Activated effector memory CD4-positive, alpha-beta T cell treated with anti-CD3 and anti-CD28 coated beads, Interleukin-2, amount 50 U/mL, for 16 hours (primary cell): ENCODE measurements at regions not wholly inside any gene's neighbourhood (a gene's known extent, or its start where the extent isn't known, plus 50 kb on each side); places are given as distances from the start of the nearest gene placed in this dataset.

Experiments
- DNase-seq: peaks from one replicate; pipeline ENCODE4 v3.0.0-alpha.2; 2020

DNA sequence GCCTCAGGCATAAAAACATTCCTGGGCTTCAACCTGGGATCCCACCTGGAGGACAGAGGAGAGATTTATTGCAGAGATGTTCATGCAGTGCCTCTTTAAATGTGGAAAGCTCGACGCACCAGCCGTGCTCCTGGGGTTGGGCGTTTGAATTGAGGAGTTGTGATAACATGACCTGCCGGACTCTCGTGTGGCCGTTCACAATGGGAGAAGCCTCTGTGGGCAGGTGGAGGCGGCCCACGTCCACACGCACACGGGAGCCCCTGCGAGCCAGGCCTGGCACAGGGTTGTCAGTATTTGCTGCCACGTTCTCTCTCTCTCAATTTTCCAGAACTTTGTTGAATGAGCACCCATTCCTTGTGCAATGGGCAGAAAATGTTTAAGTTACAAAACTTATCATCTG lies 58.3 kb upstream of the PPARA start:
- DNase-seq, result no peak

- no peak for DNase-seq
Observed at GRCh38 chr22:46092670-46093410, 57.5 kb upstream of the PPARA start.

- no peak for DNase-seq
Observed at GRCh38 chr22:46093796-46094195, 56.5 kb upstream of the PPARA start.

- DNase-seq, result no peak
Observed at GRCh38 chr22:46094676-46095075, 55.6 kb upstream of the PPARA start.

GRCh38 chr22:46096051-46096450 lies 54.3 kb upstream of the PPARA start:
- DNase-seq, result no peak

DNA sequence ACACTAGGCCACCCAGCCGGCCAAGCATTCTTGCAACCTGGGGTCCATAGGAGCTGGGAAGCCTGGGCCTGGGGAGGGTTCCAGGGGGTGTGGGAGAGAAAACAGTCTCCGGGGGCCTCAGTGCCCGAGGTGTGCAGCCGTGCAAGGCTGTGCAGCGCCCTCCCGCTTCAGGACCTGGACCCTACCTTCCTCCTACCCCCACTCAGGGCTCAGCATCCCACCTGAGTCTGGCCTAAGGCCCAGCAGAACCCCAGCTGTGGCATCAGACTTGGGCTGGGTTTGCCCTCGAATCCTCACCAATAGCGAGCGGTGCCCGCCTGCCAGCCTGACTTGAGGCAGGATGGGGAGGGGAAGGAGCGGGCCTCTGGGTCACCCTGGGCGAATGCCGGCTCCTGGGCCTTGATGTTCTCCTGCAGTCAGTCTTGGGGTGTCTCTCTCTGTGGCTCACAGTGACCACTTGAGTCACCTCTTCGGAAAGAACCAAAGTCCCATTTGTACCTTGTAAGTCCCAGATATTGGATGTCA lies 53.6 kb upstream of the PPARA start:
- DNase-seq, result no peak

DNA sequence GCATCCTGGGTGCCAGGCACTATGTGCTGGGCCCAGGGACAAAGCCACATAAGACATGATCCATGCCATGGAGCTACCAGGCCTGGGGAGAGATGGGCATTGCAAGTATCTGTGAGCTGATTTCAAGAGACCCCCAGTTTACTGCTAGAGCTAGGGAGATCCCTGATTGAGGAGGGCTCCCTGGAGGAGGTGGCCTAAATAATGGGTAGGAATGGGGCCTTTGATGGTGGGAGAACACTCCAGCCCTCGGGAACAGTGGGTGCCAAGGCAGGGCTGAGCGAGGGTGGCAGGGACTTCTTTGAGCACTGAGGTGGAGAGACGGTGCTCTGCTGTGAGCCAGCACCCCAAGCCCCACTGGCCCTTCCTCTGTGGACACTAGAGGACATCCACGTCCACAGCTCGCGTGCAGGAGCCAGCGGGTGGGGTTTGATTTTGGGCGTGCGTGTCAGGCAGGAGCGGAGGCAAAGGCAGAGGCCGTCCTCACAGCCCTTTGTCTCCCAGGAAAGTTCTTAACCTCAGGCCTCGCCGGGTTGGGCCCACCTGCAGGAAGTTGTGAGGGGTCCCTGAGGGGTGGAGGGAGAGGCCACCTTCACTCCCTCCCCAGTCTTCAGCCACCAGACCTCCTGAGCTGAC lies 52.9 kb upstream of the PPARA start:
- no peak for DNase-seq

- no peak for DNase-seq
Observed at GRCh38 chr22:46098525-46099475, 51.5 kb upstream of the PPARA start.

GRCh38 chr22:46099740-46100139 lies 50.6 kb upstream of the PPARA start:
- DNase-seq, result no peak

GRCh38 chr22:46100401-46101105 lies 49.8 kb upstream of the PPARA start:
- DNase-seq, result no peak
